ENCODE measurements at regions not wholly inside any gene's neighbourhood (a gene's known extent, or its start where the extent isn't known, plus 50 kb on each side); places are given as distances from the start of the nearest gene placed in this dataset.

GRCh38 chr4:12889054-12889453, 595.1 kb downstream of the RAB28 start:
- DNase-seq (ENCODE audit: low spot score in 2 of 2) (peak in 1 of 2 donors; percentile 5), FAIRE-seq (no peak)

GRCh38 chr4:12884846-12885796, 599.0 kb downstream of the RAB28 start:
- no peak for FAIRE-seq

GRCh38 chr4:12881945-12882584, 602.1 kb downstream of the RAB28 start:
- FAIRE-seq = no peak
- DNase-seq (ENCODE audit: low spot score in 2 of 2) = no peak

More at GRCh38 chr4:12884846-12885796, 599.0 kb downstream of the RAB28 start:
- DNase-seq (ENCODE audit: low spot score in 2 of 2) = no peak

- no peak for DNase-seq (ENCODE audit: low spot score in 2 of 2)
- no peak for FAIRE-seq
Observed at GRCh38 chr4:12880844-12881243, 603.3 kb downstream of the RAB28 start.

- FAIRE-seq (no peak), DNase-seq (ENCODE audit: low spot score in 2 of 2) (no peak)
Observed at GRCh38 chr4:12879496-12879895, 604.6 kb downstream of the RAB28 start.

- FAIRE-seq (no peak), DNase-seq (ENCODE audit: low spot score in 2 of 2) (no peak)
Observed at GRCh38 chr4:12875640-12876243, 608.4 kb downstream of the RAB28 start.

- no peak for FAIRE-seq
- no peak for DNase-seq (ENCODE audit: low spot score in 2 of 2)
Observed at GRCh38 chr4:12873351-12873750, 610.8 kb downstream of the RAB28 start.

GRCh38 chr4:12861422-12861821, 622.7 kb downstream of the RAB28 start:
- FAIRE-seq (no peak), DNase-seq (ENCODE audit: low spot score in 2 of 2) (no peak)

- FAIRE-seq (no peak), DNase-seq (ENCODE audit: low spot score in 2 of 2) (peak; percentile 11 to 45)
Observed at GRCh38 chr4:12852338-12853307, 631.5 kb downstream of the RAB28 start.

GRCh38 chr4:12846368-12846767, 637.8 kb downstream of the RAB28 start:
- FAIRE-seq = no peak
- DNase-seq (ENCODE audit: low spot score in 2 of 2) = no peak

- no peak for FAIRE-seq
- DNase-seq (ENCODE audit: low spot score in 2 of 2) = no peak
Observed at GRCh38 chr4:12844141-12844540, 640.0 kb downstream of the RAB28 start.

- FAIRE-seq (no peak), DNase-seq (ENCODE audit: low spot score in 2 of 2) (no peak)
Observed at GRCh38 chr4:12827966-12828365, 656.2 kb downstream of the RAB28 start.

- DNase-seq (ENCODE audit: low spot score in 2 of 2) (no peak), FAIRE-seq (no peak)
Observed at GRCh38 chr4:12791536-12791935, 692.6 kb downstream of the RAB28 start.

GRCh38 chr4:12787261-12787660, 696.9 kb downstream of the RAB28 start:
- DNase-seq (ENCODE audit: low spot score in 2 of 2) (no peak), FAIRE-seq (no peak)

- DNase-seq (ENCODE audit: low spot score in 2 of 2) = no peak
Observed at GRCh38 chr4:12778706-12779105, 705.4 kb downstream of the RAB28 start.

GRCh38 chr4:12778191-12778590, 705.9 kb downstream of the RAB28 start:
- FAIRE-seq (no peak), DNase-seq (ENCODE audit: low spot score in 2 of 2) (no peak)

More at GRCh38 chr4:12778706-12779105, 705.4 kb downstream of the RAB28 start:
- no peak for FAIRE-seq

- DNase-seq (ENCODE audit: low spot score in 2 of 2) (no peak), FAIRE-seq (no peak)
Observed at GRCh38 chr4:12770351-12770750, 713.8 kb downstream of the RAB28 start.

GRCh38 chr4:12761694-12762093, 722.4 kb downstream of the RAB28 start:
- no peak for FAIRE-seq

GRCh38 chr4:12747154-12747553, 737.0 kb downstream of the RAB28 start:
- FAIRE-seq = no peak
- no peak for DNase-seq (ENCODE audit: low spot score in 2 of 2)

More at GRCh38 chr4:12761694-12762093, 722.4 kb downstream of the RAB28 start:
- no peak for DNase-seq (ENCODE audit: low spot score in 2 of 2)

GRCh38 chr4:12746221-12746620, 737.9 kb downstream of the RAB28 start:
- DNase-seq (ENCODE audit: low spot score in 2 of 2) = no peak
- no peak for FAIRE-seq

All from frontal cortex (tissue), 3 donors.